GM18507 (cell line): ENCODE measurements at regions not wholly inside any gene's neighbourhood (a gene's known extent, or its start where the extent isn't known, plus 50 kb on each side); places are given as distances from the start of the nearest gene placed in this dataset.
"Not testable (repeated sequence)": the region's sequence is repeated elsewhere in the genome, so short reads cannot be mapped to it uniquely, and the experiment has no call there.

Experiments used
- DNase-seq: peaks from one replicate; pipeline ENCODE4 v3.0.0; 2011; ENCODE audit warnings: low read depth; ENCODE audit not compliant: insufficient read length; ENCODE audit errors: extremely low spot score
- FAIRE-seq: peaks from 2 replicates; lab custom pipeline; 2011; peaks lifted over from hg19 to GRCh38; lab: Jason Lieb, UNC

DNA sequence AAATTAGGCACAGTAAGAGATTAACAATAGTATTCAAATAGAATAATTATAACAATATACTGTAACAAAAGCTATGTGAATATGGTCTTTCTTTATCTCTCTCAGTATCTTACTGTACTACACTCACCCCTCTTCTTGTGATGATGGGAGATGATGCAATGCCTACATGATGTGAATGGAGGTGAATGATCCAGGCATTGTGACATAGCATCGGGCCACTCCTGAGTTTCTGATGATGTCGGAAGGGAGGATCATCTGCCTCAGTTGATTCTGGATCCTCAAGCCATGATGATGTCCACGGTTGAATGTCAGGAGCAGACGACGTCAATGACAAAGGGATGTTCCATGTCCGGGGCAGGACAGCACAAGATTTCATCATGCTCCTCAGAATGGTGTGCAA lies 268.3 kb upstream of the MGAT5 start:
- DNase-seq (no peak), FAIRE-seq (no peak)

DNA sequence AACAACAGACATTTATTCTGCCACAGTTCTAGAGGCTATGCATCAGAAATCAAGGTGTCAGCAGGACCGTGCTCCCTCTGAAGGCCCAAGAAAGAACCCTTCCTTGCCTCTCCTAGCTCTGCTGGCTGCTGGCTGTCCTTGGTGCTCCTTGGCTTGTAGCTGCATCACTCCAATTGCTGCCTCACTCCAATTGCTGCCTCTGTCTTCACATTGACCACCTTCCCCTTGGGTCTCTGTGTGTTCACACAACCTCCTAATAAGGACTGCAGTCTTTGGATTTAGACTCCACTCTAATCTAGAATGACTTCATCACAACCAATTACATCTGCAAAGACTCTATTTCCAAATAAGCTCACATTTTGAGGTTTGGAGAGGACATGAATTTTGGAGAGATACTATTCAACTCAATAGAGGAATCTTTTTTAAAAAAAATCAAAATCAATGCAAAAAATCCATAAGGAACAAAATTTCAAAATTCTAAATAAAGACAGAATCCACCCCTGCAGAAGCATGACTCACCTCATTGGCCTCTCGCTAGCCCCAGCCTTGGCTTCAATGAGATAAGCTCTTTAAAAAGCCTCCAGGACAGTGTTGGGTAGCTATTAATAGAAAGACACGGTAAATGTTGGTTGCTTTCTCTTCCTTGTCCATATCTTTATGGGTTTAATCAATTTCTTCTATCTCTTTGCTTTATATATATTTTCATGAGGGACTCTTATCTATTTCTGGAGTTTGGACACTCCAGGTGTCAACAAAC lies 267.6 kb upstream of the MGAT5 start:
- no peak for FAIRE-seq
- DNase-seq = no peak

DNA sequence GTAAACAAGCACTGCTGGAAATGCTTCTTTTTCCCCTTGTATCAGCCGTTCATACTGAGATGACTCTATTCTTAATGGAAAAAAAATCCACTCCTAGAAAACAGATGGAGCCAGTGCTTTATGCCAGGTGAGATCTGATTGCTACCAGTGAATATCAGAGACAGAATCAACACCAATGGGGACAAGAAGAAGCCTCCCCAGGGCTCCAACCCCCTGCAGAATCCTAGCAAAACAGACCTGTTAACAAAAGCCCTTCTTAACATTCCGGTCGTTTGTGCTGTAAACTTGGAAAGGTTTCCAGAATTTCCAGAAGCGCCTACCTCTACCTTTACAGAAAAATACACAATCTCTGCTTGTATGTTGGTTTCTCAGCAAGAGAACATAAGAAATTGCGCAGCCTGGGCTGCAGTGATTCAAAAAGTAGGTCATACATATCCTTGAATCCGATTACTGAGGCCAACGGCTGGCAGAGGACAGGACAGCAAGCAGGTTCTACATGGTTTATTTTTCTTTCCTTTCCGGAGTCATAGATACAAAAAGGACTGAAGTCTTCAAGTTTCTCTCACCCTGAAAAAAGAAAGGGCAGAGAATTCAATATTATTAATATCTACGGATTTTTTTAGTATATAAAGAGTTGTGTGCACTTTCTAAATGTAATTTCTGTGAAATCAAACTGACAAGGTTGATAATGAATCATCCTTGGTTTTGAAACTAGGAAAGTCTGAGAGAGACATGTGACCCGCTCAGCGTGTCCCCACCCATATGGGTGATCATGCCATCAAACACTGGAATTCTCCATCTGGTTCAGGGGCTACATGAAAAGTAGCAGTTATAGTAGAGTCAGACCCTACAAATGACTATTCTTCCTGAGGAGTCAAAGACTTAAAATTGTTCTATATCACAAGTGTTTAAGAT lies 266.7 kb upstream of the MGAT5 start:
- FAIRE-seq = no peak

DNA sequence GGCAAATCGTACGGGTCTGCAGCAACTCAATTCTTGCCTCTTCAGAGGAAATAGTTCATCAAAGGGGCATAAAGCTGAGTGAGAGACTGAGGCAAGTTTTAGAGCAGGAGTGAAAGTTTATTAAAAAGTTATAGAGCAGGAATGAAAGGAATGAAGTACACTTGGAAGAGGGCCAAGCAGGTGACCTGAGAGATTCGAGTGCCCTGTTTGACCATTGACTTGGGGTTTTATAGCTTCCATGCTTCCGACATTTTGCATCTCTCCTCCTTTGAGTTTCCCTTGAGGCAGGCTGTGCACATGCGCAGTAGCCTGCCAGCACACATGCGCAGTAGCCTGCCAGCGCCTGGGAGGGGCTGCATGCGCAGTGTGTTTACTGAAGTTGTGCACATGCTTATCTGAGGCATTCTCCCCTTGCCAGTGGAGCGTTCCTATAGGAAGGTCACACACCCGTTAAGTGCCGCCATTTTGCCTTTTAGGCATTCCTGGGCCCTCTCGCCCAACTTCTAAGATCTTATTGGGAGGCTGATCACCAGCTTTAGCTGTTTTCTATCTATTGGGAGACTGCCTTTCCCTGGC lies 265.5 kb upstream of the MGAT5 start:
- no peak for DNase-seq
- FAIRE-seq = no peak

More for the DNA sequence above, 266.7 kb upstream of the MGAT5 start:
- DNase-seq = no peak

DNA sequence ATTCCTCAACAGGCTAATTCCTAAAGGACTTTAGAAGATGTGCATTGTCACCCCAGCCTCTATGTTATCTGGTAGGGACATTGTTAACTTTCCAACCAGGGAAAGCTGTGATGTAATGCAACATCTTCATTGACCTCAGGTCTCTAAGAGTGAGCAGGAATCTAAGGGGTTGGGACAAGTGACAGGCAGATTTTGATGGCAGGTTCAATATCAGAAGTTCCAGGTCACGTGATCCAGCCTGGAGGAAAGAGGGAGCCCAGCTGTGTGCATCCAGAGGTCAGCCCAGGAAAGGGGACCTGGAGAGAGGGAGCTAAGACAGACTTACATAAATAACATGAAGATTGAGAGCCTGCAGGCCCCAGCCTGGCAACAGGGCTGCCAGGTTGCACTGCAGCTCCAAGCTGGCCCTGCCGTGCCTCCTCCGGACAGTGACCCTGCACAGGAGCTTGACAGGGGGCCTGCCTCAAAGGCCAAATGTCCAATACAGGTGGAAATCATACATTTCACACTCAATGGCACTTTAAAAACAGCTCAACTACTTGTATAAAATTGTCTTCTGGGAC lies 262.2 kb upstream of the MGAT5 start:
- FAIRE-seq = no peak
- no peak for DNase-seq

DNA sequence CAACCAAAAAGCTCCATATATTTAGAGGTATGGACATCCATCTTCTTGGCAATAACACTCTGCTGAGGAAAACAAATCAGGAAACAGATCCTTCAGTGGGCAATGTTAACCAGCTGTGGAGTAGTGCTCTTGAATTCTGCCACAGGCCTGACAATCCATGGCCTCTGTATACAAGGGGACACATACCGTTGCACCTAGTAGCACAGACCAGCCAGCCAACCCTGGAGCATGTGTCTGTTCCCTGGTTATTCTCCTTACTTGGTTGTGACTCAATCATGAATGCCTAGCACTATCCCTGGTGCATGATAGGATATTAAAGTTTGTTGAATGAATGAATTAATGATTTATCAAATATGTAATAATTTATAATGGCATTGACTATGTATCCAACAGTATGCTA lies 261.4 kb upstream of the MGAT5 start:
- no peak for DNase-seq
- no peak for FAIRE-seq

DNA sequence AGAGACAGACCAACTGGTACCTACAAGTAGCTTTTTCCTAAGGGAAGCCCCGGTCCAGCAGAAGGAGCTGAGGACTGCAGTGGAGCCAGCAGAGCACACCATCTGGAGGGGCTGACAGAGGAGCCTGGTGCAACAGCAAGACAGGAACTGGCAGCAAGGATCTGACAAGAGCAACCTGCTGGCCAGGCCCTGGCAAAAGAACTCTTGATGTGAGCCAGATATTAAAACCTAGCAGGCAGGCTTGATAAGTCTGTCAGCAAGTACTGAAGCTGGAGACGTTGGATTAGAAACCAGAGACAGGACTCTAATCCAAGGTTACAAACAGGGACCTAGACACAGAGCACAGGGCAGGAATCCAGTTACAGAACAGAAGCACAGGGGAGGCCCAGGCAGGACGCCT lies 260.7 kb upstream of the MGAT5 start:
- no peak for FAIRE-seq
- DNase-seq = no peak

DNA sequence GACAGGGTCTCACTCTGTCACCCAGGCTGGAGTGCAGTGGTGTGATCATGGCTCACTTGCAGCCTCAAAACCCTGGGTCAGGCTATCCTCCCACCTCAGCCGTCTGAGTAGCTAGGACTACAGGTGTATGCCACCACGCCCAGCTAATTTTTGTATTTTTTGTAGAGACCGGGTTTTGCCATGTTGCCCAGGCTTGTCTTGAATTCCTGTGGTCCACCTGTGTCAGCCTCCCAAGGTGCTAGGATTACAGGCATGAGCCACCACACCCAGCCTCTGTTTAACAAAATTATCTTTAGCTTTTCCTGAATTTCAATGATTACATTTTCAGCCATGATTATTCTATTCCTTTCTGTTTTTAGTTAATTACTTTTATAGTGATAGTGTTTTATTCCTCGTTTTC lies 255.1 kb upstream of the MGAT5 start:
- not testable (repeated sequence) for DNase-seq, FAIRE-seq

DNA sequence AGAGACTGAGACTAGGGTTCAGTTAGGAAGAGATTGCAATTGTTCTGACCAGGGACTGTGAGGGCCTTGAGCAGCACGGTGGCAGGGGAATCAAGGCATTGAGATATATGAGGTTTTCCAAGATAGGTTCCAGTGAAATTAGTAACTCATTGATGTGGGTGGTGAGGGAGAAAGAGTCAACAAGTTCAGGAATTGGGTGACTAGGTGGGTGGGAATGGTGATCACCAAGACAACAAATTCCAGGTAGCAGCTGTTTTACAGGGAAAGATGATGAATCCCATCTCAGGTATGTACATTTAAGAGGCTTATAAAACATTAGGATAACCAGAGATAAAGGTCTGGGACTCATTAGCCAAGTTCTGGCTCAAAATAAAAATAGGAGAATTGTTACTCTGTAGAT lies 251.5 kb upstream of the MGAT5 start:
- no peak for DNase-seq
- no peak for FAIRE-seq

DNA sequence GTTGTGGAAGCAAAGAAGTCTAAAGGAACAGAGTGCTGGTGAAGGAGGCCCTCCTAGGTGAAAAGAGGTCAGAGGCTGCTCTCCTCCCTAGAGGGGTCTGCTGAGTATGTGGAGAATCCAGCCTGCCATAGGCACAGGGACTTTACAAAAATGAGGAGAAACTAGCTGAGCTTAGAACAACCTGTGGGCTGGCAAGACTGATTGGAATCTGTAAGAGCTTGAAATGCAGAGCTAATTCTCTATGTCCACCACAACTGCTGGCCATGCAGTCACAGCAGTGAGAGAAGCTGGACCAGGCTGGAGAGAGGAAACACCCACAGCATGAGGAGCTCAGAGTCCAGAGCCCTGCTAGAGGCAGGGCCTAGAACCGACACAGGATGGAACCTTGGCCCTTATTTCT lies 251.0 kb upstream of the MGAT5 start:
- DNase-seq (no peak), FAIRE-seq (no peak)

DNA sequence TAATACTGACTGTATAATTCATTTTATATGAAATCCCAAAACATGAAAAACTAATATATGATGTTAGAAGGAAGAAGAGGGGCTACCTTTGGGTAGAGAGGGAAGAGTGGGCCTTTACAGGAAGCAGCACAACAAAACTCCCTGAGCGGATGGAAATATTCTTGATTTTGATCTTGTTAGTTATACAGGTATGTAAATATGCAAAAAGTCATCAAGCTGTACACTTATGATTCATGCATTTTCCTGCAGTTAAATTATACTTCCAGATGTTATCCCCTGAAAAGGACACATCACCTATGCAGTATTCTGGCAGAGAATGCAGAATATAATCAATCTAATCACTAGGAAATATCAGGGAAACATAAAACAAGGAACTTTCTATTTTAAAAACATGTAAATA lies 249.4 kb upstream of the MGAT5 start:
- FAIRE-seq = no peak
- DNase-seq = no peak

DNA sequence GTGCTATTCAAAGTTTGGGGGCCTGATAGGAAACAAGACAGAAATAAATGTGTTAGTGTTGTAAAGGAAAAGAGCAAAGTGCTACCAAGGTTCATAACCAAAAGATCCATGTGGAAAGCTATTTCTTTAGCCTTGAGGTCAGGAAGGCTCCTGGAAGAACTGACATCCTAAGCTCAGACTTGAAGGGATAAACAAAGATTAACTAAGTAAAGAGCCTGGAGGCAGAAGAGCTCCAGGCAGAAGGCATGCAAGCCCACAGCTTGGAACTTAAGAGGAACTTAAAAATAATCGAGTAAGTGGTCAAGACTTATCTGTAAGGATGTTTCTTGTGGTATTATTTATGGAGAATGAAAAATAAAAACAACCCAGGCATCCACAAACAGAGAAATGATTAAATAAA lies 245.0 kb upstream of the MGAT5 start:
- FAIRE-seq (no peak), DNase-seq (no peak)

DNA sequence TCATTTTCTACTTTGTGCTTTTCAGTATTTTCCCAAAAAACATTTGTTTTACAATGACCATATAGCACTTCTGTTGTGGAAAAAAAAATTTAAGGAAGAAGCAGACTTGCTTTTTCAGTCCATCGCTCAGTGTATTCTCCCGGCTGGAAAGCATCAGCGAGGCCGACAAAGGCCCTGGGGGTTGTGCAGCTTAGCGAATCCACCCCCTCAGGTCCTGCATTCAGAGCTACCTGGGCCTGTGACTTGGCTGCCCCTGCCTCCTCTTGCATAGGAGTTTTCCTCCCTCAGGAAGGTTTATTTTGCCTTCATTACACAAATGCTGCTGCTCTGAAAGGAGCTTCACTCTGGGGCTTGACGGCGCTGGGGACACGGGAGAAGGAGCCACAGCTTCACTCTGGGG lies 244.4 kb upstream of the MGAT5 start:
- DNase-seq = no peak
- no peak for FAIRE-seq

DNA sequence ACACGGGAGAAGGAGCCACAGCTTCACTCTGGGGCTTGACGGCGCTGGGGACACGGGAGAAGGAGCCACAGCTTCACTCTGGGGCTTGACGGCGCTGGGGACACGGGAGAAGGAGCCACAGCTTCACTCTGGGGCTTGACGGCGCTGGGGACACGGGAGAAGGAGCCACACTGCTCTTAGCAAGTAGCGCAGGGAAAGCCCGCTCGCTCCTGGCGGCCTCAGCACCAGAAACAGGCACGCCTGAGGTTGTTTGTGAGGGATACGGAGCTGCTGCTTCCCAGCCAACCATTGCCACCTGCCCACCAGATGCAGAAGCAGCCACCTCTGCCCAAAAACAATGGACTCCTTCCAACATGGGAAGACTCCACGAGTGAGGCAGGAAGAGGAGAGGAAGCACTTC lies 244.0 kb upstream of the MGAT5 start:
- not testable (repeated sequence) for FAIRE-seq, DNase-seq

DNA sequence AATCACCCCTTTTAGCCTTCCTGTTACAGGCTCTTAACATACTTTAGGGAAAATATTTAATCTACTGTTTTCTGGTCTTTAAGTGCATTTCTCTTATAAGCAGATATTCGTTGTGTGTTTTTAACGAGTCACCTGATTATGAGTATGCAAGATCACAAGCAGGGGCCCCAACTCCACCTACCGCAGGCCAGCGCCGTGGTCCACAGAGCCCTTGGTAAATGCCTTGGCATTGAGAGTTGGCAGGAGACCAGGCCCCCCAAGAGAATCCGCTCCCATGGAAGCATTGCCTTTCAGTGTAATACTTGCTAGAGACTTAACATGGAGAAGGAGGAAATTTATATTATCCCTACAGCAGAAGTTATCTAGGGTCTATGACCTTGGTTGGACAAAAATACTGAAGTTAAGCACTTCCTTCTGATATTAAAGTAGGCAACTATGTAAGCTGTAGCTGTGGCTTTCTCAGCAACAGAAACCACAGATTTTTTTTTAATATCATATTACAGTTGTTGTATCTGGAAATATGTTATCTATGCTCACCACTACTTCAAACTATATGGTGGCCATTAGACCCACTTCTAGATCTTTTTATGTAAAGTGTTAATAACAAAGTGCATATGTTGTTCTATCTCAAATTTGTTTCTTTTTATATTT lies 241.8 kb upstream of the MGAT5 start:
- DNase-seq = no peak
- no peak for FAIRE-seq

DNA sequence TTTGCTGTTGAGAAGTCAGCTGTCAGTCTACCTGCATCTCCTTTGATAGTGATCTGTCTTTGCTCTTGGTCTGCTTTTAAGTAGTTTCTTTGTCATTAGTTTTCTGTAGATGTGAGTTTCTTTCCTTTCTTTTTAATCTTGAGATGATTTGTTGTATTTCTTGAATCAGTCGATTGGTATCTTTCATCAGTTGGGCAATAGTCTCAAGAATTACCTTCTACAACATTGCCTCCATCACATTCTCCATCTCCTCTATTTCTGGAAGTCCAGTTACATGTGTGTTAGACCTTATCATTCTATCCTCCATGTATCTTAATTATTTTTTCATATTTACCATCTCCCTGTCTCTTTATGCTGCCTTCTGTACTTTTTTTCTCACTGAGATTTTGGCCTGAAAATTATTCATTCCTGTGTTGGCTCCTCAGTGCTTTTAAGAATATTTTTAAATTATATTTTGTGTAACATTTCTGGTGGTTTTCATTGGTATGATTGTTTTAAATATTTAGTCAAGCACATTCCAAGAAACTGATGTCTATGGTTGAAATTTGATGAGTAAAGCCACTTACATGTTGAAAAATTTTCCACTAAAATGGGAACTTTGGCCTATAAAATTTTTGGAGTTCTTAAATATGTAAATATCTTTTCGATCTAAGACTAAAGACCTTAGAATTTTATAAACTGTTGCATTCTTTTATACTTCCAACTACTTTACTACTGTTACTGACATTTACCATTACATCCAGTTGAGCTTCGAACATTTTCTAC lies 239.5 kb upstream of the MGAT5 start:
- FAIRE-seq (peak; percentile 12), DNase-seq (no peak)

DNA sequence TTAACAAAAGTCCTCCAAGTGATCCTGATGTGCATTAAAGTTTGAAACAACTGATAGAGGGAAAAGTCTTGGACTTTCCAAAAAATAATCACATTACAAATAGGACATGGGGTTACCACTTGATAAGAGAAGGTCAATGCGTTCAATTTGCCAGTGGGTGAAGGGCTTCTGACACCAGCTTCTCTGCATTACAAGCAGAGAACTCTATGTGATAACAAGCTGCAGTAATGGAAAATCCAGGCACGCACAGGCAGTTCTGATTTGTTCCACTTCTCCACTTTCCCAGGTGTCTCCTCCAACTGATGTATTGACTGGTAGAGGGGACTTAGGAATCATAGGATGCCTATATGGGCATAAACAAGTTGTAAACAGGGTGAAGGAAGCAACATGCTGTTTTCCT lies 234.0 kb upstream of the MGAT5 start:
- FAIRE-seq (no peak), DNase-seq (no peak)

DNA sequence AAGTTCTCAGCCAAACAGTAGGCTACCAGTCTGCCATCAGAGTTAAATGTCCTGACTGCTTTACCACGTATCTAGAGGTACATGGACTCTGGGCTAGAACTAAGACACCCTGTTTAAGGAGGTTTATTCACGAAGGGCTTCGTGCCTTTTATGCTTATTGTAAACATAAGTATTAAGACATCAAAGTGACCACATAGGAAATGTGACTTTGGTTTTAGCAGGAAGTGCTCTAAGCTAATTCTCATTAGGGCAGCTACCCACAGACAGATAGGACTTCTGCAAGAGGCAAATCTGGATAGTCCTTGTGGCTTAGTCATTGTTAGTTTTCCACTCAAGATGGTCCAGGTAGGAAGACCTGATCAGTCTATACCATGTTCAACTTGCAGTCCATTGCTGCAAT lies 233.3 kb upstream of the MGAT5 start:
- DNase-seq (no peak), FAIRE-seq (peak; percentile 48)
